Hepatocyte (in vitro differentiated cells): ENCODE measurements at regions not wholly inside any gene's neighbourhood (a gene's known extent, or its start where the extent isn't known, plus 50 kb on each side); places are given as distances from the start of the nearest gene placed in this dataset.
"Not testable (repeated sequence)": the region's sequence is repeated elsewhere in the genome, so short reads cannot be mapped to it uniquely, and the experiment has no call there.

Experiments
- DNase-seq: peaks from one replicate; pipeline ENCODE4 v3.0.0-alpha.2; 2016; ENCODE audit warnings: low spot score
- H2AFZ ChIP-seq: fragments of 200-600 bp; sonication (generic); 2 replicates; pipeline ENCODE4 v1.6.0; 2016; ENCODE audit warnings: antibody characterized with exemption, mild to moderate bottlenecking
- H3K27ac ChIP-seq: fragments of 200-600 bp; sonication (generic); 2 replicates; pipeline ENCODE4 v1.5.1; 2016; ENCODE audit warnings: mild to moderate bottlenecking
- H3K27me3 ChIP-seq: fragments of 200-600 bp; sonication (generic); 2 replicates; pipeline ENCODE4 v1.6.1; 2016
- H3K36me3 ChIP-seq: fragments of 200-600 bp; sonication (generic); replicated peaks from 2 replicates; pipeline ENCODE4 v1.5.1; 2016; ENCODE audit warnings: low read depth; ENCODE audit not compliant: insufficient read depth
- H3K4me1 ChIP-seq: fragments of 200-600 bp; sonication (generic); 2 replicates; pipeline ENCODE4 v1.5.1; 2016; ENCODE audit warnings: mild to moderate bottlenecking, moderate library complexity; ENCODE audit not compliant: insufficient read depth
- H3K4me2 ChIP-seq: fragments of 200-600 bp; sonication (generic); 2 replicates; pipeline ENCODE4 v1.6.0; 2016
- H3K4me3 ChIP-seq: fragments of 200-600 bp; sonication (generic); 2 replicates; pipeline ENCODE4 v1.5.1; 2016; ENCODE audit warnings: mild to moderate bottlenecking
- H3K79me2 ChIP-seq: fragments of 200-600 bp; sonication (generic); 2 replicates; pipeline ENCODE4 v1.6.0; 2017; ENCODE audit warnings: mild to moderate bottlenecking
- H3K9me2 ChIP-seq: fragments of 200-600 bp; sonication (generic); replicated peaks from 2 replicates; pipeline ENCODE4 v1.6.0; 2017; ENCODE audit warnings: mild to moderate bottlenecking; ENCODE audit not compliant: insufficient read depth
- H3K9me3 ChIP-seq: fragments of 200-600 bp; sonication (generic); 2 replicates; pipeline ENCODE4 v1.5.1; 2016; ENCODE audit warnings: low read depth, mild to moderate bottlenecking
- H4K20me1 ChIP-seq: fragments of 200-600 bp; sonication (generic); 2 replicates; pipeline ENCODE4 v1.6.0; 2016; ENCODE audit warnings: mild to moderate bottlenecking; ENCODE audit not compliant: insufficient read depth, poor library complexity, severe bottlenecking
- EZH2 ChIP-seq: fragments of 200-600 bp; sonication (generic); IDR thresholded peaks from 2 replicates; pipeline ENCODE4 v1.6.1; 2016; ENCODE audit warnings: antibody characterized with exemption, mild to moderate bottlenecking, borderline replicate concordance
- EZH2phosphoT487 ChIP-seq: fragments of 200-600 bp; sonication (generic); IDR thresholded peaks from one replicate; pipeline ENCODE4 v1.6.1; 2018; ENCODE audit warnings: antibody characterized with exemption, mild to moderate bottlenecking, low read depth, moderate library complexity; ENCODE audit not compliant: unreplicated experiment, severe bottlenecking
- WGBS: methylation state at CpG from one replicate; pipeline ENCODE4 v1.1.6; 2016; ENCODE audit warnings: low lambda C conversion rate; ENCODE audit errors: missing lambda C conversion rate; 5-methylcytosine and 5-hydroxymethylcytosine counted together
- TF ChIP-seq, protein P1 (sequence below): fragments of 200-600 bp; sonication (generic); IDR thresholded peaks from 2 replicates; pipeline ENCODE4 v1.5.1; 2016; ENCODE audit warnings: antibody characterized with exemption, mild to moderate bottlenecking; ENCODE audit not compliant: poor library complexity

DNA sequence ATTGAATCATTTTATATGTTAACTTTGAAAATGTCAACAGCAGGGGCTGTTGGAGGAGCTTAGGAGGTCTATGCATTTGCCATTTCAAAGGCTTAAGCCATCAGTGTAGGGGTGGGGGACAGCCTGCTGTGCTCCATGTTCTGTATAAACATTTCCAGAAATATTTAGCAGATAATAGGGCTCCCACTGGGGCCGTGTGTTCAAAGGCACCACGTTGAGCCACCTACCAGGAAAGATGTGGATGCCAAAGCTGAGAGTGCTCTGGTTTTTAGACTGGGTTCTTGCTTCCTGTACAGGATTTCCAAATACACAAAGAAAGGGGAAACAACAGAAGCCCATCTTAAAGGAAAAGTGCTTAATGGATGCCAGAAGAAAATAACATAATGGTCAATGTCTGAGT, 219.5 kb downstream of the CENPC start:
- Histone ChIP-seq H3K9me2 (no peaks in the 10 kb centered on the region), H3K4me3 (no peak overlapping the region), H4K20me1 (no peaks in the 10 kb centered on the region), H3K36me3 (no peaks in the 10 kb centered on the region), H3K27me3 (peaks cover 7% of the 10 kb centered on the region), H3K4me2 (no peak overlapping the region), H3K27ac (no peak overlapping the region), H3K79me2 (no peaks in the 10 kb centered on the region), H3K9me3 (no peaks in the 10 kb centered on the region), H2AFZ (no peak overlapping the region), H3K4me1 (no peaks in the 10 kb centered on the region)
- DNase-seq, result no peak
- WGBS, result 17% methylated on average over 2 of the region's 2 CpGs
- no peak for TF ChIP-seq EZH2
- TF ChIP-seq, protein P1, sequence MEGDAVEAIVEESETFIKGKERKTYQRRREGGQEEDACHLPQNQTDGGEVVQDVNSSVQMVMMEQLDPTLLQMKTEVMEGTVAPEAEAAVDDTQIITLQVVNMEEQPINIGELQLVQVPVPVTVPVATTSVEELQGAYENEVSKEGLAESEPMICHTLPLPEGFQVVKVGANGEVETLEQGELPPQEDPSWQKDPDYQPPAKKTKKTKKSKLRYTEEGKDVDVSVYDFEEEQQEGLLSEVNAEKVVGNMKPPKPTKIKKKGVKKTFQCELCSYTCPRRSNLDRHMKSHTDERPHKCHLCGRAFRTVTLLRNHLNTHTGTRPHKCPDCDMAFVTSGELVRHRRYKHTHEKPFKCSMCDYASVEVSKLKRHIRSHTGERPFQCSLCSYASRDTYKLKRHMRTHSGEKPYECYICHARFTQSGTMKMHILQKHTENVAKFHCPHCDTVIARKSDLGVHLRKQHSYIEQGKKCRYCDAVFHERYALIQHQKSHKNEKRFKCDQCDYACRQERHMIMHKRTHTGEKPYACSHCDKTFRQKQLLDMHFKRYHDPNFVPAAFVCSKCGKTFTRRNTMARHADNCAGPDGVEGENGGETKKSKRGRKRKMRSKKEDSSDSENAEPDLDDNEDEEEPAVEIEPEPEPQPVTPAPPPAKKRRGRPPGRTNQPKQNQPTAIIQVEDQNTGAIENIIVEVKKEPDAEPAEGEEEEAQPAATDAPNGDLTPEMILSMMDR, result no peak
- no peak for TF ChIP-seq EZH2phosphoT487

DNA sequence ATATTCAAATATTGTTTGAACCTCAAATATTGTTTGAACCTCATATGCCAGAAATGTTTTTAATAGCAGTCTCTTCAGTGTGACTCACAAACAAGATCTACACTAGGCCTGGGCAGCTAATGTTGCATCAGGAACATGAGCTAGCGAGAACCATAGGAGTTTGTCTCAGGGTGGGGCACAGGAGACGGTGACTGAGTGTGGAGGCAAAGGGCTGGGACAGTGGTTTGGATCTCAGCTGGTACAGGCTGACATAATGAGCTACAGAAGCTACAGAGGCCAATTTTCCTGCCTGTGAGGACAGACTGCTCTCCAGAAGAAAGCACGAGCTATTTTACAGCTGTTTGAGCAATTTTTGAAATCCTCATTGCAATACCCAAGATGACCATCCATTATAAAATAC, 224.7 kb downstream of the CENPC start:
- Histone ChIP-seq H2AFZ (no peak overlapping the region), H3K36me3 (no peaks in the 10 kb centered on the region), H3K4me1 (no peaks in the 10 kb centered on the region), H3K4me3 (no peak overlapping the region), H3K9me3 (no peaks in the 10 kb centered on the region), H3K4me2 (no peak overlapping the region), H3K27ac (no peak overlapping the region), H3K79me2 (no peaks in the 10 kb centered on the region), H4K20me1 (no peaks in the 10 kb centered on the region), H3K27me3 (no peaks in the 10 kb centered on the region), H3K9me2 (no peaks in the 10 kb centered on the region)
- WGBS, result 82% methylated on average over 3 of the region's 3 CpGs
- DNase-seq, result no peak
- TF ChIP-seq EZH2 (no peak), EZH2phosphoT487 (no peak)
- TF ChIP-seq, protein P1, result no peak

DNA sequence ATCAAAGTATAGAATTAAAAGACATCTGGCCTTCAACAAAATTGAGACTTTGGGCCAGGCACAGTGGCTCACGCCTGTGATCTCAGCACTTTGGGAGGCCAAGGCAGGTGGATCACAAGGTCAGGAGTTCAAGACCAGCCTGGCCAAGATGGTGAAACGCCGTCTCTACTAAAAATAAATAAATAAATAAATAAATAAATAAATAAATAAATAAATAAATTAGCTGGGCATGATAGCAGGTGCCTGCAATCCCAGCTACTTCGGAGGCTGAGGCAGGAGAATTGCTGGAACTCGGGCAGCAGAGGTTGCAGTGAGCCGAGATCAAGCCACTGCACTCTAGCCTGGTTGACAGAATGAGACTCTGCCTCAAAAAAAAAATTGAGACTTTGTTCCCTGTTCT, 225.7 kb downstream of the CENPC start:
- not testable (repeated sequence) for H3K4me2 ChIP-seq, H3K79me2 ChIP-seq, H2AFZ ChIP-seq, H3K9me2 ChIP-seq, H3K9me3 ChIP-seq, H3K36me3 ChIP-seq, H4K20me1 ChIP-seq, H3K27me3 ChIP-seq, H3K4me1 ChIP-seq, DNase-seq, H3K27ac ChIP-seq, H3K4me3 ChIP-seq
- 86% methylated on average over 6 of the region's 6 CpGs for WGBS

DNA sequence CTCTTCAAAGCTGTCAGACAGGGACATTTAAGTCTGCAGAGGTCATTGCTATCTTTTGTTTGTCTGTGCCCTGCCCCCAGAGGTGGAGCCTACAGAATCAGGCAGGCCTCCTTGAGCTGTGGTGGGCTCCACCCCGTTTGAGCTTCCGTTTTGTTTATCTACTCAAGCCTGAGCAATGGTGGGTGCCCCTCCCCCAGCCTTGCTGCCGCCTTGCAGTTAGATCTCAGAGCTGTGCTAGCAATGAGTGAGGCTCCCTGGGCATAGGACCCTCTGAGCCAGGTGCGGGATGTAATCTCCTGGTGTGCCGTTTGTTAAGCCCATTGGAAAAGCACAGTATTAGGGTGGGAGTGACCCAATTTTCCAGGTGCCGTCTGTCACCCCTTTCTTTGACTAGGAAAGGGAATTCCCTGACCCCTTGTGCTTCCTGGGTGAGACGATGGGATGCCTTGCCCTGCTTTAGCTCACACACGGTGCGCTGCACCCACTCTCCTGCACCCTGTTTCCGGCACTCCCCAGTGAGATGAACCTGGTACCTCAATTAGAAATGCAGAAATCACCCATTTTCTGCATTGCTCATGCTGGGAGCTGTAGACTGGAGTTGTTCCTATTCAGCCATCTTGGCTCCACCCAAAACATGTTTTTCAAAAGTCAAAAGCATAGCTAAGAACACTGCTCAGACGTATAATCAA, 244.7 kb downstream of the CENPC start:
- not testable (repeated sequence) for H4K20me1 ChIP-seq, DNase-seq, H3K9me2 ChIP-seq, H3K27ac ChIP-seq, H3K4me3 ChIP-seq, H2AFZ ChIP-seq, H3K36me3 ChIP-seq, H3K4me1 ChIP-seq, H3K79me2 ChIP-seq, H3K27me3 ChIP-seq, H3K9me3 ChIP-seq, H3K4me2 ChIP-seq
- 87% methylated on average over 11 of the region's 11 CpGs for WGBS
